Lung (tissue), 11 donors: ENCODE measurements at regions not wholly inside any gene's neighbourhood (a gene's known extent, or its start where the extent isn't known, plus 50 kb on each side); places are given as distances from the start of the nearest gene placed in this dataset.

Experiments used
- ATAC-seq: fragments of 200-7000 bp; cut with Tn5 transposase; one replicate; pipeline ENCODE4 v1.9.1; 2020; ENCODE audit warnings: moderate number of reproducible peaks; ENCODE audit not compliant: insufficient read depth, low FRiP score
- DNase-seq, 3 donors: peaks; one replicate each; pipeline ENCODE4 v3.0.0-alpha.2; 2013 to 2017
- H3K27ac ChIP-seq, 2 donors: one replicate each; pipeline ENCODE4 v1.5.1; 2013; ENCODE audit warnings: mild to moderate bottlenecking in 2 of 2, moderate library complexity in 2 of 2, control low read depth in 1 of 2, inconsistent platforms in 1 of 2, low read depth in 1 of 2, low read length in 1 of 2
- H3K27me3 ChIP-seq, 3 donors: one replicate each; pipeline ENCODE4 v1.5.1; 2013; ENCODE audit warnings: low read length in 2 of 3; ENCODE audit not compliant: control insufficient read depth in 3 of 3, insufficient read depth in 3 of 3
- H3K36me3 ChIP-seq, 4 donors: one replicate each; pipeline ENCODE4 v1.5.1; 2013; ENCODE audit warnings: low read length in 4 of 4, mild to moderate bottlenecking in 1 of 4, moderate library complexity in 1 of 4; ENCODE audit not compliant: control insufficient read depth in 4 of 4, insufficient read depth in 4 of 4
- H3K4me1 ChIP-seq, 5 donors: one replicate each; pipeline ENCODE4 v1.5.1; 2013; ENCODE audit warnings: low read length in 5 of 5, mild to moderate bottlenecking in 2 of 5, moderate library complexity in 1 of 5; ENCODE audit not compliant: control insufficient read depth in 5 of 5, insufficient read depth in 5 of 5
- H3K4me3 ChIP-seq: one replicate; pipeline ENCODE4 v1.5.1; 2013; ENCODE audit warnings: mild to moderate bottlenecking, control low read depth, moderate library complexity
- H3K9ac ChIP-seq, 2 donors: one replicate each; pipeline ENCODE4 v1.5.1; 2013; ENCODE audit warnings: low read length in 2 of 2, control low read depth in 1 of 2; ENCODE audit not compliant: insufficient read depth in 1 of 2
- H3K9me3 ChIP-seq, 4 donors: one replicate each; pipeline ENCODE4 v1.5.1; 2013; ENCODE audit warnings: low read length in 3 of 4, mild to moderate bottlenecking in 1 of 4, moderate library complexity in 1 of 4; ENCODE audit not compliant: control insufficient read depth in 4 of 4, insufficient read depth in 3 of 4
- WGBS, 2 donors: extraction: QIAGEN DNeasy Blood & Tissue Kit; methylation state at CpG; one replicate each; pipeline ENCODE4 v1.1.7; 2013; 5-methylcytosine and 5-hydroxymethylcytosine counted together
- TF ChIP-seq, protein P1 (sequence below): IDR thresholded peaks from 2 replicates; pipeline ENCODE4 v1.5.1; 2012; ENCODE audit warnings: mild to moderate bottlenecking; ENCODE audit errors: control extremely low read depth, extremely low read depth
- donor health status: control.
- donor health status: control.
- donor health status: Bipolar disorder and iron deficiency.
- donor health status: healthy.
- donor health status: DM: yes; HTN: yes; CAD: no.

DNA sequence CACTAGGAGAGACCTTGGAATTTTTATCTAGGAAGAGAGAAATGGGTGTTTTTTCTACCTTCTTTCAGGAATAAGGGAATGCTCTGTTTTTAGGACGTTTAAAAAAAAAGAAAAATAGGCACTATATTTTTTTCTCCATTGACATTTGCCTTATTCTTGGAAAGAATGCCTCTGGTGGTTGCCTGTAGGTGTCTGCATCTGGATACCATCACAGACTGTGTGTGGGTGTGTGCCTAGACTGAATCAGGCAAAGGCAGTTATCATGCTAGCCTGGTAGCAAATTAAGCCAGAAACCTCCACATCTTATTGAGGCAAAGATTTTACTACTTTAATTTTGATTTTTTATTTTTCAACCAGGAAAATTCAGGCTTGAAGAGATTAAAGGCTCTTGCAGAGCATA lies 513.6 kb upstream of the KCNMB2 start:
- H3K4me1 ChIP-seq, result no peaks in the 10 kb centered on the region
- ATAC-seq, result no peak
- no peak overlapping the region for H3K27ac ChIP-seq
- TF ChIP-seq, protein P1, sequence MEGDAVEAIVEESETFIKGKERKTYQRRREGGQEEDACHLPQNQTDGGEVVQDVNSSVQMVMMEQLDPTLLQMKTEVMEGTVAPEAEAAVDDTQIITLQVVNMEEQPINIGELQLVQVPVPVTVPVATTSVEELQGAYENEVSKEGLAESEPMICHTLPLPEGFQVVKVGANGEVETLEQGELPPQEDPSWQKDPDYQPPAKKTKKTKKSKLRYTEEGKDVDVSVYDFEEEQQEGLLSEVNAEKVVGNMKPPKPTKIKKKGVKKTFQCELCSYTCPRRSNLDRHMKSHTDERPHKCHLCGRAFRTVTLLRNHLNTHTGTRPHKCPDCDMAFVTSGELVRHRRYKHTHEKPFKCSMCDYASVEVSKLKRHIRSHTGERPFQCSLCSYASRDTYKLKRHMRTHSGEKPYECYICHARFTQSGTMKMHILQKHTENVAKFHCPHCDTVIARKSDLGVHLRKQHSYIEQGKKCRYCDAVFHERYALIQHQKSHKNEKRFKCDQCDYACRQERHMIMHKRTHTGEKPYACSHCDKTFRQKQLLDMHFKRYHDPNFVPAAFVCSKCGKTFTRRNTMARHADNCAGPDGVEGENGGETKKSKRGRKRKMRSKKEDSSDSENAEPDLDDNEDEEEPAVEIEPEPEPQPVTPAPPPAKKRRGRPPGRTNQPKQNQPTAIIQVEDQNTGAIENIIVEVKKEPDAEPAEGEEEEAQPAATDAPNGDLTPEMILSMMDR, result no peak
- no peaks in the 10 kb centered on the region for H3K9me3 ChIP-seq
- H3K36me3 ChIP-seq, result no peaks in the 10 kb centered on the region
- no peaks in the 10 kb centered on the region for H3K27me3 ChIP-seq
- no peak overlapping the region for H3K4me3 ChIP-seq
- DNase-seq, result no peak
- WGBS, 2 donors, result 83 to 91% methylated on average over 1 of the region's 1 CpG
- H3K9ac ChIP-seq, result no peak overlapping the region

- no peaks in the 10 kb centered on the region for H3K4me1 ChIP-seq
- TF ChIP-seq, protein P1, result no peak
- no peak for ATAC-seq
- no peaks in the 10 kb centered on the region for H3K36me3 ChIP-seq
- no peak overlapping the region for H3K27ac ChIP-seq
- no peaks in the 10 kb centered on the region for H3K27me3 ChIP-seq
- DNase-seq, result no peak
- H3K4me3 ChIP-seq, result no peak overlapping the region
- no peak overlapping the region for H3K9ac ChIP-seq
- 87 to 95% methylated on average over 1 of the region's 1 CpG for WGBS, 2 donors
- H3K9me3 ChIP-seq, result no peaks in the 10 kb centered on the region
Observed at GRCh38 chr3:178028933-178029332, 507.3 kb upstream of the KCNMB2 start.

- ATAC-seq (no peak), DNase-seq (no peak)
- H3K4me3 ChIP-seq, result no peak overlapping the region
- no peaks in the 10 kb centered on the region for H3K9me3 ChIP-seq
- no peaks in the 10 kb centered on the region for H3K4me1 ChIP-seq
- WGBS, 2 donors, result 84 to 94% methylated on average over 4 of the region's 4 CpGs
- TF ChIP-seq, protein P1, result no peak
- H3K27ac ChIP-seq, result no peak overlapping the region
- H3K36me3 ChIP-seq, result no peaks in the 10 kb centered on the region
- H3K9ac ChIP-seq, result no peak overlapping the region
- no peaks in the 10 kb centered on the region for H3K27me3 ChIP-seq
Observed at GRCh38 chr3:178036451-178037144, 499.6 kb upstream of the KCNMB2 start.

GRCh38 chr3:178041931-178042330 lies 494.3 kb upstream of the KCNMB2 start:
- H3K9me3 ChIP-seq, result no peaks in the 10 kb centered on the region
- TF ChIP-seq, protein P1, result no peak
- H3K9ac ChIP-seq, result no peak overlapping the region
- H3K4me1 ChIP-seq, result no peaks in the 10 kb centered on the region
- DNase-seq (no peak), ATAC-seq (no peak)
- no peak overlapping the region for H3K27ac ChIP-seq
- H3K27me3 ChIP-seq, result no peaks in the 10 kb centered on the region
- no peak overlapping the region for H3K4me3 ChIP-seq
- no peaks in the 10 kb centered on the region for H3K36me3 ChIP-seq
